ENCODE measurements at regions not wholly inside any gene's neighbourhood (a gene's known extent, or its start where the extent isn't known, plus 50 kb on each side); places are given as distances from the start of the nearest gene placed in this dataset.

DNA sequence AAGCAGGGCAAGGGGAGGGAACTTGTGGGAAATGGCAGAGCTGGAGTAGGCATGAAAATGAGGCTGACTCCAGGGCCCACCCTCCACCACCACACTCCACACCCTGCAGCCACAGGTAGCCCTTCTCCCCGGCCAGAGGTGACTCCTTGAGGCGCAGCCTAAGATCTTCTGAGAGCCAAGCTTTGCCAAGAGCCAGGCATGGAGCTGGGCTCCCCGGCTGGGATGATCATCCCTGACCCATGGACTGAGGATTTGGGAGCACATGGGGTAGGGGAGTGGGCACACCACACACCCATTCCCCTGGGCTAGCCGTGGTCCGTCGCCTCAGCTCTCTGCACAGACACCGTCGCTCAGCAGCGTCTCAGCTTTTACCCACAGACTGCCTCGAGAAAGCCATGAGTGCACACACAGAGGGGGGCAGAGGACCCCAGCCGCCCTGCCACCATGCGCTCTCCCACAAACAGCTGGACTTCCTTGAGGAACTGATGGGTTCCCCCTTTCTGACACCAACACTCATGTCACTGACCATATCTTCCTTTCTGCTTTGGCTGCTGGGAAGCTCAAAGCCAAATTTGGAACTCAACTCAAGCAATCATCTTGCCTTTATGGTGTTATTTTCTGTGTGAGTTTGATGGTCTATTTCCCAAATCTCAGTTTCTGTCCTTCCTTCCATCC, 123.6 kb upstream of the RUNX3 start:
- TF ChIP-seq POLR2AphosphoS5 (IDR thresholded peaks at IDR 0.05; ENCODE audit: borderline replicate concordance, low read depth, low read length) (no peak), EZH2 (IDR thresholded peaks at IDR 0.05) (no peak), FOXP2 (optimal IDR thresholded peaks at IDR 0.05; ENCODE audit: control extremely low read depth, extremely low read length, insufficient read depth) (no peak)
